T follicular helper cell (primary cell): ENCODE measurements at regions not wholly inside any gene's neighbourhood (a gene's known extent, or its start where the extent isn't known, plus 50 kb on each side); places are given as distances from the start of the nearest gene placed in this dataset.
"Not testable (repeated sequence)": the region's sequence is repeated elsewhere in the genome, so short reads cannot be mapped to it uniquely, and the experiment has no call there.

ENCODE experiments used
- DNase-seq: peaks from one replicate; pipeline ENCODE4 v3.0.0-alpha.2; 2020; ENCODE audit warnings: low read depth

DNA sequence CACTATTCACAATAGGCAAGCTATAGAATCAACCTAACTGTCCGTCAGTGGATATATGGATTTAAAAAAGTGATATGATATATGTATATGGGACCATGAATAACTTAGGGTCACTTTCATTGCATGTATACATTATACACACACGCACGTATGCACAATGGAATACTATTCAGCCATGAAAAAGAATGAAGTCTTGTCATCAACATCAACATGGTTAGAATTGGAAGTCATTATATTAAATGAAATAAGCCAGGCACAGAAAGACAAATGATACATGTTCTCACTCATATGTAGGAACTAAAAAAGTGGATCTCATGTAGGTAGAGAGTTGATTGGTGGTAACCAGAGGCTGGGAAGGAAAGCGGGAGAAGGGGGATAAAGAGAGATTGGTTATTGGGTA, 234.3 kb downstream of the VRK1 start:
- no peak for DNase-seq

DNA sequence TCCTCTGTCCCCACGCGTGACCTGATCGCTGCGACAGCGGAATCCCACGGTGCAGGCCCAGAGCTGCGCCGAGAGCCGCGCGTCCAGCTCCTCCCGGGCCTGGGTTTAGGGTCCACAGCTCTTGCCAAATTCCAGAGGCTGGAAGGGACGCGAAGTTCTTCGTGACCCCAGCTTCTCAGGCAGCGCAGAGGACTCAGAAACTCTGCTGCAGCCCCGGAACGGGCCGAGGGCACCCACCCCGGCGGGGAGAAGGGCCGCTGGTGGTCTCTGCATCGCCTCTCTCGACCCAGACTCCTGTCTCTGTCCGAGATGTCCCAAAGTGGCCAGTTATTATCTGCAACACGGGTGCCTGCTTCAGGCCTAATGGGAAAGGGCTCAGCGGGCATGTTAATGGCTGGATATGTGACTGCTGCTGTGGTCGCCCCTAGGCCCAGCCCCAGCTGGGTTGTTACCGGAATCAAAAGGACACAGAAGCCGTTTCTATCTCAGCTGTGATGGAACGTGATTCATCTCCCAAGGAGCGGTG, 236.4 kb downstream of the VRK1 start:
- DNase-seq: no peak

DNA sequence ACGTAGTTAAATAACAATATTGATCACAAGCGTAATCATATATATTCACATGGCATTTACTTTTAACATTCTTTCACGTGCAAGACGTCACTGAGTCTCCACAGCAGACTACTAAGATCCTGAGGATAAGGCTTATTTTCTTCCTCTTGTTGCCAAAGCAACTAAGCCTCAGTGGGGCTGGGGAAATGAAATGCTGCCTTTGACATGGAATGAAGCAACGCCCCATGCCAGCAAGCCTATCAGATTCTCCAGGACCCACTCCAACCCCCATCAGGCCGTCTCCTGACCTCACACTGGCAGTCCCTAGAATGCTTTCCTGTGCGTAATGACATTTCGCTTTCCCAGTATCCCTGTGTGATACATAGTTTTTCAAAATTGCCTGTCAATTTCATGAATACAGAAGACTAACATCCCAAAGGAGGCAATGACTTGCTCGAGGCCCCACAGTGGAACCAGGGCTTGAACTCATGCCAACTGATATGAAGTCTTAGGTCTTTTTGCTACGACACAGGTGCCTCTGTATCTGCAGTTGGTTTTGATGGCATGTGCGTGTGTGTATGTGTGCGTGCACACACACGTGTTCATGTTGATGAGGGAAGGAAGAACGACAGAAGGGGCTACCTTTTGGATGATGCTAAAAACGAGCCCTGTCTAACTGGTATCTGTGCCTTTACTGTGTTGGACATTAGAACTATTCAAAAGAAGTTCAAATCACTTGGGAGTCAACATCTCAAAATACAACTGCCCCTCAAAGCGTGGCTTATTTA, 239.1 kb downstream of the VRK1 start:
- DNase-seq: no peak

DNA sequence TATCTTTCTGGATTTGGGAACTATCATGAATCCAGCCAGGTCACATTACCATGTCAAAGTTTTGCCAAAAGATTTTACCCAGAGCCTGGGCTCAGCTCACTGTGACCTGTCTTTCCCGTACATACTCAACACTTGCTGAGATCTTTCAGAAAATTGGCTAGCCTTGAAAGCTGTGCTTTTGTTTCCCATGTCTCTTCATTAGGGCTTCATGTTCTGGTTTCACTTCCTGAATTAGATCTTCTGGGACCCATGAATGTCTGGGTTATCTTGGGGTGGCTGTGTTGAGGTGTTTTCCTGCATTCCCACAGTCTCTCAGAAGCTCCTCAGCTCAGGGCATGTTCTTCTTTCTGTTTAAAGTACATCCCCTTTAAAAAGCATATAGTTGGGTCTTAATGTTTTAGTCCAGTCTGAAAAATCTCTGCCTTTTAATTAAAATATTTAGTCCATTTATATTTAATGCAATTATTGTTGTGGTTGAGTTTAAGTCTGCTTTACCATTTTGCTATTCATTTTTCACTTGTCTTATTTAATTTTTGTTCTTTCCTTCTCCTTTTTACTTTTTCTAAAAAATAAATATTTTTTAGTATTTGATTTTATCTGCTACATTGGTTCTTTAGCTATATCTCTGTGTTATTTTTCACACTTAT, 242.7 kb downstream of the VRK1 start:
- no peak for DNase-seq

DNA sequence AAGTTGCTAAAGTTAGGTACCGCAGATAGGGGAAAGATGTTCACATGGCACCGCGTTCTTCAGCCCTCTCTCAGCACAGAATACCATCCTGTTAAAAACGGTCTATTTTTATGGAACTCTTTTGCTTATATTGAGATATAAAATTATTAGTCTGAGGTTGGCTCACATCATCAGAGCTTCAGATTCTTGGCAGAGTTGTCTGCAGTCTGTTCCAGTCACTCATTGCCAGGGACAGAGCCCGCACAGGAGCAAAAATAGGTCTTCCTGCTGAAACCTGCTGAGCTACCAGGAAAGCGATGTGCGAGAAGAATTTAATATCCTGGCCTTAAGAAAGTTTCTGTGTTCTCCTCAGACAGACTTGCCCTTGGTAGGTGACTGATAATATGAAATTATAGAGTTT, 249.8 kb downstream of the VRK1 start:
- DNase-seq: no peak

DNA sequence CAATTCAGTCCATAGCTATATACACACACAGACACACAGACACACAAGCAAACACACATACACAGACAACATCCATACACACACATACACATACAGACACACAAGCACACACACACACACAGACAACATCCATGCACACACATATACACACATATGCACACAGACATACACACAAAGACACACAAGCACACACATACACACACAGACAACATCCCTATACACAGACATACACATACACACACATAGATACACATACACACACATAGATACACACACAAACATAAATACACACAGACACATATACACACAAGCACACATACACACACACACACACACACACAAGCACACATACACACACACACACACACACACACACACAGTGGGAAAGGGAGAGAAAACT, 254.8 kb downstream of the VRK1 start:
- DNase-seq: no peak

DNA sequence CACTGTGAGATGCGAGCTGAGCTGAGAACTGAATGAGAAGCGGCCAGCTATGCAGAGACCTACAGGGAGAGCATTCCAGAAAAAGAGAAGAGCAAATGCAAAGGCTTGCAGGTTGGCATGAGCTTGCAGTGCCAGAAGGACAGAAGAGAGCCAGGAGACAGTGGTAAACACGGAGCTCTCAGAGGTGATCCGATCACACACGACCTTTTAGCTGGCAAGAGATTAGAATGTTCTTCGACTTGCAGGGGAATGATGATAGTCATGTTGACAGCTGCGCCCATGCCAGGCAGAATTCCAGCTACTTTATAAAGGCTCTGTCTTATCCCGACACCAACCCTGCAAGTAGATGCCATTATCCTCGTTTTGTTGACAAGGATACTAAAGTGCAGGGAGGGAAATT, 256.8 kb downstream of the VRK1 start:
- DNase-seq: no peak

DNA sequence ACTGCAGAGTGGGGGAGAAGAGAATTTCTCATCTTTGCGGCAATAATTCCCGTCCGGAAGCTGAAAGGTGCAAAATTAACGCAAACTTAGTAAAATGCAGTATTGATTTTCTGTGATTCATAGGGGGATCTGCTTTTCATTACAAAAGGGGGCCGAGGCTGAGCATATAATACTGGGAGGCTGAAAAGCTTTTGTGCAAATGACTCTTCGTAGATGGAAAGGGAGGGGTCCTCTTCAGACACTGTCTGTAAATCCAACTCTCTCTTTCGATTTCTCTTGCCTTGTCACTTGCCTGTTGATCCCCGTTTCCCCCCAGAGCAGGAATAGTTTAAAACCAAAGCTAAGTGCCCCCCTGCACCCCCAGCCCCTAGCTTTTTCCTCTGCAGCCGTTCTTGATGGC, 258.2 kb downstream of the VRK1 start:
- no peak for DNase-seq

DNA sequence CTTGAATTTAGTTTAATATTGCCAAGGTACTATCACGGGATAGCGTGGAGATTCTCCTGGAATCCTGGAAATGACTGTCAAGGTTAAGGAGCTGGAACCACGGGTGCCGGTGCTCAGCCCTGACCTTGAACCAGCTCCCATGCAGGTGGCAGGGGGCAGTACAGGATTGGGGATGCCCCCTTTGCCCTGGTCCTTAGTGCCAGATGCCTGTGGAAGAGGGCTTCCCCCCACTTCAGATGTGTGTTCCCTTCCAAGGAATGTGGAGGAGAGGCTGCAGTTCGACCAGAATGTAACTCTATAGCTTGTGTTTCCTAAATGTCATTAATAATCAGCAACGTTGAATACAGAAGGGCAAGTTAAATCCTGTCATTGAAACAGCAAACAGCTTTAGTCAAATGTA, 258.9 kb downstream of the VRK1 start:
- DNase-seq: no peak

DNA sequence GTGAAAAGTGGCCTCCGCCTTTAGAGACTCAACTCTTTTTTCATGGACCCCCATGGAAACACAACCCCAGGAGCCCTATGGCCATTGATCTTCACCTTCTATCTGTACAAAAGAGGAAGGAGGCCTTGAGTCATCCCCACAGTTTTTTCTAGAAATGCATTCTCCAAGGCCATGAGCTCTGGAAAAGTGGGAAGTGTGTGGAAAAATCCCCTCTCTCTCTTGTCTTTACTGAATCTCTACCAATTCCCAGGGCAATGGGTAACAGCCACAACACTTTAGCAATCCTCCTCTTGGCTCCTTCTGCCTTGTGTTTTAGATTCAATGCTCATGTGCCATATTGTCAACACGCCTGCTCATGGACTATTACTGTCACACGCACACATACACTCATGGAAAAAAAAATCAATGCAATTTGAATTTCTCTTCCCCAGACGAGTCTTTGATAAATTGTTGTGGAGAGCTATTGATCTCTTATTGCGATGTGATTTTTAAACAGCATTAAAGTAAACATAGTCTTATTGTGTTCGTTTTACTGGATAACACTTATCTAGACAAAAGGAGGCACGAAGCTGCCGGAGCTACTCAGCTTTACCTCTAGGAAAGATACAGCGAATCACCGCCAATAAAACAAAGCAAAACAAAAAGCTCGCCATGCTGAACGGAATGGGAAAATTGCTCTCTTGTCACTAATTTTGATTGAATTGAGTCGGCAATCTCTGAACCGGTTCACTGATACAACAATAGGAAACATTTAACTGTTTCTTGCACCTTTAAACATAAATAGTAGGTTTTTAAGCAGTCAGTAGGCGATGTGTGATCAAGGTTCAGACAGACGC, 260.3 kb downstream of the VRK1 start:
- no peak for DNase-seq

DNA sequence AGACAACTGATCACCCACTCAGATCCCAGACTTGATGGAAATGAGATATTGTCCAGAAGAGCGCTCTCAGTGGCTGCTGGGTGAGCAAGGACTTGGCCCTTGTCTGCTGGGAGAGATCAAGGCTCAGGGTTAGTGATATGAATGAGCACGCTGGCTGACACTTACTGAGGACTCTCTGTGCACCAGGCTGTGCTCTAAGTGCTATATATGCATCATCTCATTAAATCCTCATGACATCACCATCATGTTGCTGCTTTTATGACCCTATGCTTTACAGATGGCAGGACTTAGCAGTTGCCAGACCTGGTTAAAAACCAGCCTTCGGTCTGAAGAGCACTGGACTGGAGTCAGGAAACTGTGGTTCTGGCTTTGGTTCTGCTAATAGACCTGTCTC, 260.9 kb downstream of the VRK1 start:
- no peak for DNase-seq

DNA sequence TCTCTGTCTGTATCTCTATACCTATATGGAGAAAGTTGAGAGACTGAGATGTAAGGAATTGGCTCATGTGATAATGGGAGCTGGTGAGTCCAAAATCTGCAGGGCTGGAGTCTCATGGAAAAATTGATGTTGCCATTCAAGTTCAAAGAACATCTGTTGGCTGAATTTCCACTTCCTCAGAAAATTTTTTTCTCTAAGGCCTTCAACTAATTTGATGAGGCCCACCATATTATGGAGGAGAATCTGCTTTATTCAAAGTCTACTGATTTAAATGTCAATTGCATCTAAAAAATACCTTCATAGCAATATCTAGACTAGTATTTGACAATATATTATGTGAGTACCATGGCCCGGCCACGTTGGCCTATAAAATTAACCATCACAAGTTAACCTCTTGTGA, 261.4 kb downstream of the VRK1 start:
- no peak for DNase-seq

DNA sequence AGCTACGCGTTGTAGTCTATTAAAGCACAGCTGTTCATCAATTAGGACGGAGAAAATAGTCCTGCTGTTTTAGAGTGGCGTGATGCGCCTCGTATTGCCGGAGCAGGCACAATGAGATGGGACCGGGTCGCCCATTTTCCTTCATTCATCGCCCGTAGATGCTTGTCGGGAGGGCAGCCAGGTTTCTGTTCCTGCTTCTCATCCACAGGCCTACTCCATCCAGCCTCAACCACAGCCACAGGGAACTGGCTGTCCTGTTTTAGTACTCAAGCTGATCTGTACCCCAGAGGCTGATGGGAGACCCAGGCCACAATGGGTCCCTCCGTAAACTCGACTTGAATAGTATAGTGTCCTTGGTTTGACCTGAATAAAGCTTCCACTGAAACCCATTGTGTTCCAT, 264.0 kb downstream of the VRK1 start:
- no peak for DNase-seq

DNA sequence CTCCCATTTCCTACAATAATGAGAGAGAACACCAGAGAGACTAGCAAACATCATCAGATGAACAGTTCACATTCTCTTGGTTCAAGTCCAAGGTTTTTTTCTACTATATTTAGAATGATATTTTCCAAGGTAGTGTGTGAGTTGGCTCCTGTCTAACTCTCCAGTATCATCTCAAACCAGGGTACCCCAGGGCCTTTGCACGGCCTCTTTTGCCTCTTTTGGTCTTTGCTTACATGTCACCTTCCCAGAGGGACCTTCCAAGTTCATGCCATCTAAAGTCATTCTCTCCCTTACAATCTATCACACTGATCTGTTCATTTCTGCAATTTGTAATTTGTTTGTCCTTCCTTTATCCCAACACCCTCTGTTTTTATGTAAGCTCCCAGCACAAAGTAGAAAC, 264.5 kb downstream of the VRK1 start:
- DNase-seq: no peak

DNA sequence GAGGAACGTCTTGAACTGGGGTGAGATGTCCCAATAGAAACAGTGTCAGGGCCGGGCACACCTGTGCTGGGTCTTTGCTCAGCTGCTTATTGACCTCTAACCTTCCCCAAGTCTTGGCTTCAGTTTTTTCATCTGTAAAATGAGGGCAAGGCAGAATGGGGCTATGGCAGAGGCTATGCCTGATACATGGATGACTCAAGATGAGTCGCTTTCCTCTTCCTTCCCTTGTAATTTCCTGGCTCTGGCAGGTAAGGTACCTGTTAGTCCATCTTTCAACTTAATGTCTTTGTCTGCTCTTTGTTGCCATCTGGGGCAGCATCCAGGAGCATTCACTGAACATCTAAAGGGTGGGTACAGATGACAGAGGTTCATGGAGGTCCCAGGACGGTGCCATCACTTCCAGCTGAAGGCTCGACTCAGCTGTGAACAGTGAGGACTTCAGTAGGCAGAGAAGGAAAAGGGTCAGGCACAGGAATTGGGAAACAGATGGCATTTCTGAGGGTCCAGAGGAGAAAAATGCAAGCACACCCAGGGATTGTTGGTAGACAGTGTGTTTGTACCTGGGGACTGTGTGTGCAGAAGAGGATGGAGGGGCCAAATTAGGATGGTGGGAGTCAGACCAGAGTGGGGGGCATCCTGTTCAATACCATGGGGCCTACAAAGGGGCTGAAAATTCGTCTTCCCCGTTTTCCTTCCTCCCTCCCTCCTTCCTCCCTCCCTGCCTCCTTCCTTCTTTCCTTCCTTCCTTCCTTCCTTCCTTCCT, 268.3 kb downstream of the VRK1 start:
- DNase-seq: no peak

DNA sequence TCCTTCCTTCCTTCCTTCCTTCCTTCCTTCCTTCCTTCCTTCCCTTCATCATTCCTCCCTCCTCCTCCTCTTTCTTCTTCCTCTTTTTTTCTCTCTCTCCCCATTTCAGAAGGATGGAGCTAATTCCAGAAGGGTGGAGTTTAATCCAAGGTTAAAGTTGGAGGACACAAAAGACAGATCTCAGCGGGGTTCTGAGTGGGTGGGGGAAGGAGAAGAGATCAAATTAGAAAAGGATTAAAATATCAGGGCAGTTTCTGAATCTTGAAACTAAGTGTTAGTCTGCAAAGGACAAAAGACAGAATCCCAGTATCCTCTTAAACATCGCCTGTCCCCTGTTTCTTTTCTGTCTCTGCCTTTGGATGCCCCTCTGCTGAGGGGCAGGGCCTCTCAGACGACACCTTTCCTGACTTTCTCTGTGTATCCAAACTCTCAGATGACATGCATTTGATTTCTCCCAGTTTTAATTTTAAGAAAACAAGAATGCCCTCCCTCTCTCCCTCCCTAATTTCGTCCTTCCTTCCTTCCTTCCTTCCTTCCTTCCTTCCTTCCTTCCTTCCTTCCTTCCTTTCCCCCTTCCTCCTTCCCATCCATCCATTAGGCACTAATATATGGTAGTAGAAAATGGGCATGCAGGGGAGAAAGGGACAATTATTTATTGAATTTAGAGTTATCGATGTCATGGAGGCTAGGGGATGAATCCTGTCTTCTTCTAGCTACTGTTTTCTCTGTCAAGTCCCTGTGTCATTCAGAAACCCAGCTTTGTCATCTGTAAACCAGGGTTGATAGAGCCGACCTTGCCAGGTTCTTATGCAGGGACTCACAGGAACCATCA, 269.1 kb downstream of the VRK1 start:
- no peak for DNase-seq

DNA sequence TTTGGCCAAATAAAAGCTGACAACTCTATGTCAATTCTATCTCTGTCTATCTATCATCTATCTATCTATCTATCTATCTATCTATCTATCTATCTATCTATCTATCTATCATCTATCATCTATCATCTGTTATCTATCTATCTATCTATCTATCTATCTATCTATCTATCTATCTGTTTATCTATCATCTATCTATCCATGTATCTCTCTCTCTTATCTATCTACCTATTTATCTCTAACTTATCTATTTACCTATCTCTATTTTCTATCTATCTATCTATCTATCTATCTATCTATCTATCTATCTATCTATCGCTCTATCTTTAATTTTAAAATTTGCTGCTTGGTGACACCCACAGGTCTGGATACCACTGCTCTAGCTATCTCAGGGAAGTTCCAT, 271.1 kb downstream of the VRK1 start:
- not testable (repeated sequence) for DNase-seq

DNA sequence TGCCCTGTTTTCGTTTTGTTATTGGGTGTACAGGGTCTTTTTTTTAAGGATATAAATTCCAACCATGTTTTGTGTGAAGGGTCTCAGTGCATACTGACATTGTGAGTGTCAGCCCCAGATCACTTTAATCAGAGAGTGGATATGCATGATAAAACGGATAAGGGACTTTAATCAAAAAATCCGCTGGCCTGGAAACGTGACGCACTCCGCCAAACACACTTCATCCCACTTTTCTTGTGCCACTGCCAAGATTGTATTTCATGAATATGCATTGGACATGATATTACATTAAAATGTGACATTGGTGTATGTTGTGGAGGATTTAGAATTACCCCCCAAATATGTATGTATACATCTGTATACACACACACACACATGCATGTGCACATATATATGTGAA, 273.1 kb downstream of the VRK1 start:
- no peak for DNase-seq

DNA sequence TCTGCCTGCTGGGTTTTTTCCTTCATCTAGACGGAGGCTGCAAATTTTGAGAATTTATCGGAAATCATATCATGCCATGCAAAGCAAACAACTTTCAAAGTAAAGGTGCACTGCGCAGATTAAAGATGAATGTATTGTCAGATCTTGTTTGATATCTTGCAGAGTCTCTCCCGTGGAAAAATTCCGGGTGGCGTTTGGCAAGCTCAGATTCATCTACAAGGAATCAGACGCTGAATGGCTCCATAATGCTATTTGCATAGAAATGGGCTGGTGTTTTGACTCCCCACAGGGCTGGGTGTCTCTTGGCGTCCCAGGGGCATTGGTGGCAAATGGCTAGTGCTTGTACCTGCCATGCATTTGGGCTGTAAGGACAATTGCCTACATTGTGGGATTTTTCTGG, 274.0 kb downstream of the VRK1 start:
- DNase-seq: no peak

DNA sequence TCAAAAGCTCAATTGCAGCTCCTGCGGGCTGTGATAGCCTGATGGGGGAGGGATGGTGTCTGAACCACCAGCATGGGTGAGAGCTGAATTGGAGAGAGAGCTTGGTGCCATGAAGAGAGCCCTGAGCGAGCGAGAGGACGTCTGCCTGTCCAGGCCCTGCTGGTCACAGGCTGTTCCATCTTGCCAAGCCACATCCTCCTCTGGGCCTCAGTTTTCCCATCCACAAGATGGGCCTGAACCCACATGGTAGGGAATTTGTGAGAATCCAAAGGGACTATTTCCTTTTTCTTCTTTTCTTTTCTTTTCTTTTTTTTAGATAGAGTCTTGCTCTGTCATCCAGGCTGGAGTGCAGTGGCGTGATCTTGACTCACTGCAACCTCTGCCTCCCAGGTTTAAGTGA, 276.4 kb downstream of the VRK1 start:
- DNase-seq: no peak

DNA sequence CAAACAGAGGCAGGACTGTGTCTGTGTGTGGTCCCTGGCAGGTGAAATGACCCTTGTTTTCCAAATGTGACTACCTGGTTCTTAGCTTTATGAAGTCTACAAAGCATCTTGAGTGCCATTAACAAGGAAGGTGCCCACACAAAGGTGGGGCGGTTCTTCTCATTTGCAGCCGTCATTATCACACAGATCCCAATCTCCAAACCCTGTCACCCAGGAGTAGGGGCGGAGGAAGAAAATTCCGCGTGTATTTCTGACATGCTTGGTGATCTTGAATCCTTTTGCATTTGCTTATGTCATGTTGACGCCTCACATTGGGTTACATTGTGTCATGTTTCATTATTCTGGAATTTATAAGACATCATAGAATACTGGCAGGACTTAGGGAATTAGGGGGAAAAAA, 277.3 kb downstream of the VRK1 start:
- no peak for DNase-seq
